ENCODE measurements at regions not wholly inside any gene's neighbourhood (a gene's known extent, or its start where the extent isn't known, plus 50 kb on each side); places are given as distances from the start of the nearest gene placed in this dataset.

GRCh38 chr7:128164061-128164954 lies 76.8 kb upstream of the LEP start:
- Histone ChIP-seq H3K9ac (ENCODE audit: low read depth, low read length) (no peak overlapping the region), H3K4me1 (ENCODE audit: insufficient read depth, low read length) (peaks cover 9% of the 10 kb centered on the region), H3K36me3 (ENCODE audit: insufficient read depth, low read length) (no peaks in the 10 kb centered on the region), H3K9me3 (ENCODE audit: control insufficient read depth, insufficient read depth, low read length) (no peaks in the 10 kb centered on the region)

GRCh38 chr7:128164955-128165670 lies 76.0 kb upstream of the LEP start:
- H3K36me3 ChIP-seq (ENCODE audit: insufficient read depth, low read length), result no peaks in the 10 kb centered on the region
- peaks cover 9% of the 10 kb centered on the region for H3K4me1 ChIP-seq (ENCODE audit: insufficient read depth, low read length)
- no peak overlapping the region for H3K9ac ChIP-seq (ENCODE audit: low read depth, low read length)
- no peaks in the 10 kb centered on the region for H3K9me3 ChIP-seq (ENCODE audit: control insufficient read depth, insufficient read depth, low read length)

DNA sequence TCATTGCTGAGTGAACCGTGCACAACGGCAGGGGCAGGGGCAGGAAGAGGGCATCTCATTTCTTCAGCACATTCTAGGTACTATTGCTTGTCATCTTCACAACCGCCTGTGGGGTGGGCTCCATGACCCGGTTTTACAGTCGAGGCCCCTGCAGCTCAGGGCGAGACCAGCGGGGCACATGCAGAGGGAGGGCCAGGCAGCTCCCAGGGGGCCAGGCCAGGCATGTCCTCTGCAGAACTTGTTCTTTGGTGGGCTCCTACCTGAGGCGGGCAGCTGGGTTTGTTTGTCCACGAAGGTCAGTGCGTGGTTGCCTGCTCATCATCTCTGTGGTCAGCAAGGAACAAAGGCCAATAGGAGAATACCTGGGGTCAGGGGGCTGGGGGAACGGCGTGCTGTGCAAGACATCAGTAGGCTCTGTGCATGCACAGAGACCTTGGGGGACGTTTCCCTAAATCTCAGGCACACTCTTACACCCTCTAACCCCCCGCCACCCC lies 75.1 kb upstream of the LEP start:
- peak overlapping the region; percentile 59; the same call in 1 of the 2 replicates for H3K9ac ChIP-seq (ENCODE audit: low read depth, low read length)
- H3K4me1 ChIP-seq (ENCODE audit: insufficient read depth, low read length), result peaks cover 9% of the 10 kb centered on the region
- no peaks in the 10 kb centered on the region for H3K36me3 ChIP-seq (ENCODE audit: insufficient read depth, low read length)
- no peaks in the 10 kb centered on the region for H3K9me3 ChIP-seq (ENCODE audit: control insufficient read depth, insufficient read depth, low read length)

DNA sequence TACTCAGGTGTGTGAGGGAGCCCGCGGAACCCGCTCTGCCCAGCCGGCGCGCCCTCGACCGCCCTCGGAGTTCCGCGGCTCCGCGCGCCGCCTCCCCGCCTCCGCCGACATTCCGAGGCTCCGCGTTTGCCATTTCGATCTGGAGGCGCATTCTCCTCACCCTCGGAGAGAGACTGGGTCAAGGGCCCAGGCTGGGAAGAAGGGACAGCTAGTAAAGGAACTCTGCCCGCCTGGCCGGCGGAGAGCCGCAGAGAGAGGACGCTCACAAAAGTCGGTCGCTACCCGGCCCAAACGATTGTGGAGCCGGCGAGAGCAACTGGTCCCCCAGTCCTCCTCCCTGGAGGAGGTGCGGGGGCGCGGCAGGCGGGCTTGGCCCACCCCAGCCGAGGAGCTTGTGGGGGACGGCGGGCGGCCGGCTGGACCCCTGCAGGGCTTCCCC lies 74.5 kb upstream of the LEP start:
- Histone ChIP-seq H3K9me3 (ENCODE audit: control insufficient read depth, insufficient read depth, low read length) (no peaks in the 10 kb centered on the region), H3K4me1 (ENCODE audit: insufficient read depth, low read length) (peaks cover 9% of the 10 kb centered on the region), H3K36me3 (ENCODE audit: insufficient read depth, low read length) (no peaks in the 10 kb centered on the region), H3K9ac (ENCODE audit: low read depth, low read length) (peak overlapping the region; percentile 59)

DNA sequence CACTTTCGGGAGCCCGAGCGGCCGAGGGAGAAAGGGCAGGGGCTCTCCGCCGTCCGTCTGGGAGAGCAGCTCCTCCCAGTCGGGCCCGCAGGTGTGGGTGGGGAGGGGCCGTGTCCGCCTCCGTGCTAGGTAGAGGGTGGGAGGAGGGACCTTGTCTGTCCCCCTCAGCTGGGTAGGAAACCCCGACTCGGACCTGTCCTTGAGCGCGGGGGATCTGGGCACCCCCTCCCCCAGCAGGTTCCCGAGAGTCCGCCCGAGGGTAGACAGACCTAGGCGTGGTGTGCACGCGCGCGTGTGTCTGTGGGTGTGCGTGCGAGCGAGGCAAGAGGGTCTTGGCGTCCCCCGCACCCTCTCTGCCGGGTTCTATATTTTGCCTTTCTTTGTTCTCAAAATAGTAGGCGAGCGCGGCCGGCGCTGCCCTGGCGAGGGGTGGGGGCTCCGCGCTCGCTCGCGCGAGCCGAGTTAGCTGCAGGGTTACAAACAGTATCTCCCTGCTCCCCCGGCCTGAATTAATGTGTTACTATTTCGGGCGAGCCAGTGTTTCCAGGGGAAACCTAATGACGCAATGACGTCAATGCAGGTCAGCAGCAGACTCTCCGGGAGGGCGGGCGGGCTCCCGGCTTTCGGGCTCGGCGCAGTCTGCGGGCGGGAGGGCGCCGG lies 73.9 kb upstream of the LEP start:
- Histone ChIP-seq H3K4me1 (ENCODE audit: insufficient read depth, low read length) (peaks cover 9% of the 10 kb centered on the region), H3K9me3 (ENCODE audit: control insufficient read depth, insufficient read depth, low read length) (no peaks in the 10 kb centered on the region), H3K36me3 (ENCODE audit: insufficient read depth, low read length) (no peaks in the 10 kb centered on the region), H3K9ac (ENCODE audit: low read depth, low read length) (peak overlapping the region; percentile 59)

DNA sequence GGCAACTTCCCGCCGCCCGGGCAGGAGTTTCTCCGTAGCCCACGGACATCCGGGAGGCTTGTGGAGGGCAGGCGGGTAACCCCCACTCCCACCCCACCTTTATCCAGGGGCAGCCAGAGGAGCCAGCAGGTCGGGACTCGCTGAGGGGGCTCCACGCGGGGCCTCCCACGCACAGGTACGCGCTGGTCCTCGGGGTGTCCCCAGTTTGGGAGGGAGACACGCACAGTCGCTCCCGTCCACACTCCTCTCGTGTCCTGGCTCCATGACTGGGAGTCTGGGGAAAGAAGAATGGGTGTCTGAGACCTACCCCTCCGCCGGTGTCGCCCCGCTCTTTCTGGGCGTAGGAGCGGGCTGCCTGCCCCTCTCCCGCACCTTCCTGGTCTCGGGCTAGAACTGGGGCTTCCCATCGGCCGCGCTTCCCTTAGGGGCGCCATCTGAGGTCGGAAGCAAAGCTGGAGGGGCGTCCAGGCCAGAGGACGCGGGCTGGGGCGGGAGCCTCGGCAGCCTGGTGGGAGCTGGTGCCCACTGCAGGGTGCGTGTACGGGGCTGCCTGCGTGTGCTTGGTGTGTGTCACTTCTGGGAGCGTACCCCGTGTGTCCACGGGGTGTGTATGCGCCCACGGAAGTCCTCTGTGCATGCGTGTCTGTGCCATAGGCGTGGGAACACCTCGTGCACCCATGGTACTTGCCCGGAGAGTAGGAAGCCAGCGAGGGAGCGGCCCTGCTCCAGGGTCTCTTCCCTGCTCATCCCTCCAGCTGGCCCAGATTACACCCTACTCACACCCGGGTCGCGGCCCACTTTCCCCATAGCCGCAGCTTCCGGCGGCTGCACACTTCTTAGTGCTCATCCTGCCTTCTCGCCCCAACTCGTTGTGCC lies 73.0 kb upstream of the LEP start:
- Histone ChIP-seq H3K4me1 (ENCODE audit: insufficient read depth, low read length) (peaks cover 9% of the 10 kb centered on the region), H3K36me3 (ENCODE audit: insufficient read depth, low read length) (no peaks in the 10 kb centered on the region), H3K9me3 (ENCODE audit: control insufficient read depth, insufficient read depth, low read length) (no peaks in the 10 kb centered on the region), H3K9ac (ENCODE audit: low read depth, low read length) (peak overlapping the region; percentile 37; the same call in 1 of the 2 replicates)

DNA sequence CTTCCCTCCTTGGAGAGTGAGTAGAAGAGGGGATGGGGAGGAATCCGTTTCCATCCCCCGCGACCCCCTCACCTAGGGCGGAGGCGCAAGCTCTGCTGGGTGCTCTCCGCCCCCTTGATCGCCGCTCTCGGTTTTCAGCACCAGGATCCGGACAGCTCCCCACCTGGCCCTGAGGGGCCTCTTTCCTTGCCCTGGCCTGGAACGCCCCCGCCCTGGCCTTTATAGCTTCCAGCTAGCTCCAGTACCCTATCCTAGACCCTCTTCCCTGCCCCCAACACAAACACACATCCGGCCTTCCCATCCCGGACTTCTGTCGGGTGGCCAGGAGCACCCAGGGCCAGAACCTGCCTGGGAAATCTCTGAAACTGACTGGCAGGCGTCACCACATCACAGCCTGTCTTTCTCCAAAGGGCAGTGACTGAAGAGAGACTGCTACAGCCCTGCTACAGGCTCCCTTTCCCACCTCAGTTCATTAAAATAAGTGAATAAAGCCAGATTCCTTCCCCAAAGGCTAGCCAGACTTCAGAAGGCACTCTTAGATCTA lies 72.3 kb upstream of the LEP start:
- peaks cover 8% of the 10 kb centered on the region for H3K4me1 ChIP-seq (ENCODE audit: insufficient read depth, low read length)
- H3K9me3 ChIP-seq (ENCODE audit: control insufficient read depth, insufficient read depth, low read length), result no peaks in the 10 kb centered on the region
- H3K36me3 ChIP-seq (ENCODE audit: insufficient read depth, low read length), result no peaks in the 10 kb centered on the region
- H3K9ac ChIP-seq (ENCODE audit: low read depth, low read length), result peak overlapping the region; percentile 37; the same call in 1 of the 2 replicates

DNA sequence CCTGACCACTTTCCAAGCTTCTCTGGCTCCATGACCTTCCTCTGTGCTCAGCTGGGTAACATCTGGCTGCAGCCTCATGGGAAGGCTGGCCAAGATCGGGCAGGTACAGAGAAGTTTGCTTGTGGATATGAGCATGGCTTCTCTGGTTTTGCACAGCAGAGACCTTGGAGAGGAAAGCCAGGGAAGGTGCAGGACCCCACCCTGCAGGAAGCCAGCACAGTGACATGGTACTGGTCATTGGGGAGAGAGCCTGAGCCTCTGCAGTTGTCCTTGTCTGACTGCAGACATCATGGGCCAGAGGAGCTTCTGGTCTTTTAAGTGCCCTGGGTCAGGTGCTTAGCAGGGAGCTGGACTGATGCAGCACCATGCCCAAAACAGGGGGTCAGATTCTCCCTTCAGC lies 70.6 kb upstream of the LEP start:
- H3K9ac ChIP-seq (ENCODE audit: low read depth, low read length), result no peak overlapping the region
- no peaks in the 10 kb centered on the region for H3K36me3 ChIP-seq (ENCODE audit: insufficient read depth, low read length)
- H3K9me3 ChIP-seq (ENCODE audit: control insufficient read depth, insufficient read depth, low read length), result no peaks in the 10 kb centered on the region
- H3K4me1 ChIP-seq (ENCODE audit: insufficient read depth, low read length), result no peaks in the 10 kb centered on the region; the same call in 1 of the 2 replicates

- Histone ChIP-seq H3K4me1 (ENCODE audit: insufficient read depth, low read length) (no peaks in the 10 kb centered on the region), H3K9me3 (ENCODE audit: control insufficient read depth, insufficient read depth, low read length) (no peaks in the 10 kb centered on the region), H3K36me3 (ENCODE audit: insufficient read depth, low read length) (no peaks in the 10 kb centered on the region), H3K9ac (ENCODE audit: low read depth, low read length) (no peak overlapping the region)
Observed at GRCh38 chr7:128171342-128171918, 69.6 kb upstream of the LEP start.

DNA sequence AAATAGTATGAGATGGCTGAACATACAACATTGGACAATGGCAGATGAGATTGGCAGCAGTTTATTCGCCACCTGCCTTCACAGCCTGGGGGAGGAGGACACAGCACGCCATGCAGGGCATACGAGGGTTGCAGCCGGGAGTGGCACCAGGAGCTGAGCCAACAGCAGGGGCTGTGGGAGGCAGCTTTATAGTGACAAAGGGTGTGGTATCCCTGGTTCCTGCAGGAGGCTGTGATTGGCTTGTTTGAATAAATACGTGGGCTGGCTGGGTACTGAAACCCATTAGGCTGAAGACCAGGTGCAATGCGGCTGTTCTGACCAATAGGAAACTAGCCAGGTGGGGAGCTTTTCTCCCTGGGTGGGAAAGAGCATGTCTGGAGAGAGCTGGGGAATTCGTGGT lies 68.9 kb upstream of the LEP start:
- Histone ChIP-seq H3K9me3 (ENCODE audit: control insufficient read depth, insufficient read depth, low read length) (no peaks in the 10 kb centered on the region), H3K9ac (ENCODE audit: low read depth, low read length) (no peak overlapping the region), H3K4me1 (ENCODE audit: insufficient read depth, low read length) (no peaks in the 10 kb centered on the region), H3K36me3 (ENCODE audit: insufficient read depth, low read length) (no peaks in the 10 kb centered on the region)

GRCh38 chr7:128172963-128173362 lies 68.1 kb upstream of the LEP start:
- H3K9ac ChIP-seq (ENCODE audit: low read depth, low read length), result no peak overlapping the region
- no peaks in the 10 kb centered on the region for H3K4me1 ChIP-seq (ENCODE audit: insufficient read depth, low read length)
- no peaks in the 10 kb centered on the region for H3K9me3 ChIP-seq (ENCODE audit: control insufficient read depth, insufficient read depth, low read length)
- no peaks in the 10 kb centered on the region for H3K36me3 ChIP-seq (ENCODE audit: insufficient read depth, low read length)

DNA sequence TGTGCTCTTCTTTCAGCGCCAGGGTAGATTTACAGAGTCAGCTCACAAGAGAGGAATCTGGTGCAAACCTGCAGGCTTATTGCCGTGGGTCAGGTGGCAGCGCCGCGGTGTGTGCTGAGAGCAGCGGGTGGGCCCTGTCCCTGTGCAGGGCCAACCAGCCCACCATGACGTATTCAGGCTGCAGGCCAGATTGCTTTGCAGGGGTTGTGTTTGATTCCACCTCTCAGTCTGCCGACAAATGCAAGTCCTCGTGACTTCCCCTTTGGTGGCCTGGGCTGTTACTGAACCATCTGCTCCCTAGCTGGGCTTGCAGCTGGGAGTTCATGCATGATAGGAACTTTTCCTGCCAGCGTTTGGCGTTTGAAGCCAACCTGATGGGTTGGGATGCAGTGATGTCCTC lies 66.7 kb upstream of the LEP start:
- Histone ChIP-seq H3K36me3 (ENCODE audit: insufficient read depth, low read length) (no peaks in the 10 kb centered on the region), H3K4me1 (ENCODE audit: insufficient read depth, low read length) (no peaks in the 10 kb centered on the region), H3K9me3 (ENCODE audit: control insufficient read depth, insufficient read depth, low read length) (no peaks in the 10 kb centered on the region), H3K9ac (ENCODE audit: low read depth, low read length) (no peak overlapping the region)

DNA sequence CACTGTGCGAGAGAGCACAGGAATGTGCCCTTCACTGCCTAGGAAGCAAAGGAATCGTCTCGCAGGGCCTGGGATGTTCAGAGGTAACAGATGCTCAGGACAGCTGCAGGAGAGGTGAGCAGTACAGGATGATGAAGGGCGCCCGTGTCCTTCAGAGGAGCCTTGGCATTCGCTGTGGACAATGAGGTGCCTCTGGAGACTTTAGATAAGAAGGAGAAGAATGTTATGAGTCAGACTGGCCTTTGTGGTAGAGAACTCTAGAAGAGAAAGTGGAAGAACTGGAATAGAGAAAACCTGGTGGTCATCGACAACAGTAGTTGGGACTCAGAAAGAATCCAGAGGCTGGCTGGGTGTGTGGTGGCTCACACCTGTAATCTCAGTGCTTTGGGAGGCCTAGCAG lies 64.4 kb upstream of the LEP start:
- H3K4me1 ChIP-seq (ENCODE audit: insufficient read depth, low read length), result no peaks in the 10 kb centered on the region
- no peak overlapping the region for H3K9ac ChIP-seq (ENCODE audit: low read depth, low read length)
- no peaks in the 10 kb centered on the region for H3K36me3 ChIP-seq (ENCODE audit: insufficient read depth, low read length)
- no peaks in the 10 kb centered on the region for H3K9me3 ChIP-seq (ENCODE audit: control insufficient read depth, insufficient read depth, low read length)
